Stomach (tissue), 4 donors: ENCODE measurements at regions not wholly inside any gene's neighbourhood (a gene's known extent, or its start where the extent isn't known, plus 50 kb on each side); places are given as distances from the start of the nearest gene placed in this dataset.

Source experiments
- CTCF ChIP-seq, 7 experiments: fragments of 450-650 bp in 4 of 7; fragments of 200-600 bp in 3 of 7; sonication (generic) in 3 of 7; IDR thresholded peaks; one replicate each; pipeline ENCODE4 v1.5.1; 2016 to 2019; ENCODE audit warnings: antibody characterized with exemption in 7 of 7, control low read depth in 2 of 7, mild to moderate bottlenecking in 1 of 7
- EP300 ChIP-seq: sonication (generic); formaldehyde crosslinking; IDR thresholded peaks from one replicate; pipeline ENCODE4 v1.6.1; 2017; ENCODE audit warnings: antibody characterized with exemption
- POLR2A ChIP-seq, 4 donors: fragments of 450-650 bp; IDR thresholded peaks; one replicate each; pipeline ENCODE4 v1.6.1; 2016; ENCODE audit warnings: antibody characterized with exemption in 4 of 4, control low read depth in 2 of 4, mild to moderate bottlenecking in 1 of 4, moderate library complexity in 1 of 4
- POLR2AphosphoS5 ChIP-seq, 3 donors: sonication (generic); formaldehyde crosslinking; IDR thresholded peaks; one replicate each; pipeline ENCODE4 v1.6.1; 2016; ENCODE audit warnings: antibody characterized with exemption in 3 of 3

DNA sequence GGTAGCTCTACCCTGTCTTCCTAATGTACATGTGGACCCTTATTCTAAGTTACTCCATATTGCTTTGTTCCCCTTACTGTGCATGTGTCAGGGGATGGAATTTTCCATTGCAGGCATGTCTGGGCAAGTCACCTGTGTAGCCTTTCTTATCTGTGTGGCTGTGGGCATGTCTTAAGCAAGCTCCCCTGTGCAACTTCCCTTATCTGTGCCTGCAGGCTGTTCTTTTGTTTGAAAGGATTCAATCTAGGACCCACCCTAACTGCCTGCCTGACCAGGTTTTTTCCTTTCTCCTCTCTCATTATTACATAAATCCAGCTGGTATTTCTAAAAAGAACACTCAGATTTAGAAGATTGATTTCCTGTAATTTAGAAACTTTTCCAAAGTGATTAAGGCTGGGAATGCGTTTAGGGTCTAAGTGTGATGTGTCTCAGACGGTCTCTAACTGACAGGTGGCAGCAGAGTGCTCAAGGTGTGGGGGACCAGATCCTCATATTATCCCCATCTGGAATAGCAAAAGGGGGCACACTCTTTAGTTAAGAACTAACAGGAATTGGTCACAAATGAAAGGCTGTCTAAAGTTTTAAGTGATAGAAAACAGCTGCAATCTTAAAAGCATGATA lies 198.9 kb upstream of the PPP1R2C start:
- TF ChIP-seq POLR2AphosphoS5 (IDR thresholded peaks at IDR 0.05) = no peak
- no peak for TF ChIP-seq CTCF (IDR thresholded peaks at IDR 0.05)
- TF ChIP-seq EP300 = no peak
- TF ChIP-seq POLR2A (IDR thresholded peaks at IDR 0.05) = no peak
